GM21825 (cell line): ENCODE measurements at regions not wholly inside any gene's neighbourhood (a gene's known extent, or its start where the extent isn't known, plus 50 kb on each side); places are given as distances from the start of the nearest gene placed in this dataset.

Experiments
- ATAC-seq: cut with Tn5 transposase; IDR thresholded peaks from one replicate; pipeline ENCODE4 v1.9.1; 2021; ENCODE audit warnings: mild to moderate bottlenecking, moderate library complexity; ENCODE audit not compliant: unreplicated experiment

DNA sequence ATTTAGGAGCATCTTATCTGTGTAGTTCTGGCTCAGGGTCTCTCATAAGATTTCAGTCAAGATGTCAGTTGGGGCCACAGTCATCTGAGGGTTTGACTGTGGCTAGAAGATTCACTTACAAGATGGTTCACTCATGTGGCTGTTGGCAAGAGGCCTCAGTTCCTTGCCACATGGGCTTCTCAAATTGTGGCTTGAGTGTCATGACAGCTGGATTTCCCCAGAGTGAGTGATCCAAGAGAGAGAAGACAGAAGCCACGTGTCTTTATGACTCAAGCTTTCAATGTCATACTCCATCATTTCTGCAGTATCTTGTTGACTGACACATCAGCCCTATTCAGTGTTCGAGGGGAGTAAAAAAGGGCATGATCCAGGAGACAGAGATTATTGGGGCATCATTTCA is 131.3 kb upstream of the AP1S2 start:
- no peak for ATAC-seq

DNA sequence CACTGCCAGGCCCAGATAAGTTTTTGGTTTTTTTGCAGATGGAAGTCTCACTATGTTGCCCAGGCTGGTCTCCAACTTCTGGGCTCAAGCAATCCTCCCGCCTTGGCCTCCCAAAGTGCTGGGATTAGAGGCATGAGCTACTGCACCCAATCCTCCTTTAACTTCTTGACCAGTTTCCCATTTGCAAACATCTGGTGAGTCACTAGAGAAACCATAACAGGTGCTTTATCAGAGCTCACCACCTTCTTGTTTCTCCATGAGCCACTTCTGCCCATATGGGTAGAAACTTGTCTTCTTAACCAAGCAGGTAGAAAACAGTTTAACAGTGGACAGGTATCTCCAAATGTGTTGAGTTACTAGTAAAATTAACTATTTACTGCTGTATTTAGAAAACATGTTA is 128.4 kb upstream of the AP1S2 start:
- no peak for ATAC-seq

GRCh38 chrX:15977644-15978043 is 123.0 kb upstream of the AP1S2 start:
- ATAC-seq: no peak

DNA sequence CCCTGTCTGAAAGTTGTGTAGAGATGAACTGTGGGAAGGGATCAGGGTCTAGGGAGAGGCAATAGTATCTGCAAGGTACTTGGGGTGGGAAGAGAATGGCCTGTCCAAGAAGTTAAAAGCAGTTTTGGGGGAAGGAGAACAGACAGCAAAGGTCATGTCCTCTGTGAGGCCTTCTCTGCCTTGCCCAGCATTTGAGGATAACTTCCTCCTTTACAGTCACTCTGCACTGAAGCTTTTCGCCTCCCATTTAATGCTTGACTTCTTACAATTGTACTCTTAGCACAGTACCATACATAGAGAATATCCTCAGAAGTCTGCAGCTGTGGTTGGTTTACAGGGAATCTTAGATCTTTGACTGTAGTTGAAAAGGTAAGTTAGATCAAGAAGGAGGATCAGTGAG is 121.8 kb upstream of the AP1S2 start:
- ATAC-seq: no peak

DNA sequence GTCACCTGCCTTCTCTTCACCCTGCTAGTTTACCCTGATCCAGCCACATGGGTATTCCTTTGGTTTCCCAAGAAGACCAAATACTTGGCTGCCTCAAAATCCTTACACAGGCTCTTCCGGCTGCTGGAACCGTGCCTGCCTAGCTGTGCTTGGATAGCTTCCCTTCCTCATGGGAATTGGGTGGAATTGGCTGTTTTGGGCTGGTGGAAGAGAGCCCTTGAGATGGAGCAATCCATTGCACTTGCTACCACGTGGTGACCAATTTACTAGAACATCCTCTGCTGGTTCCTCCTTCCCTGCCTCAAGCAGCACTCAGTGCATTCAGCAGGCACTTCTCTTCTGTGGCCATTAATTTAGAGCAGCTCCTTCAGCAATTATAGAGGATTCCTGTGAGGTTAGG is 119.3 kb upstream of the AP1S2 start:
- ATAC-seq: no peak

DNA sequence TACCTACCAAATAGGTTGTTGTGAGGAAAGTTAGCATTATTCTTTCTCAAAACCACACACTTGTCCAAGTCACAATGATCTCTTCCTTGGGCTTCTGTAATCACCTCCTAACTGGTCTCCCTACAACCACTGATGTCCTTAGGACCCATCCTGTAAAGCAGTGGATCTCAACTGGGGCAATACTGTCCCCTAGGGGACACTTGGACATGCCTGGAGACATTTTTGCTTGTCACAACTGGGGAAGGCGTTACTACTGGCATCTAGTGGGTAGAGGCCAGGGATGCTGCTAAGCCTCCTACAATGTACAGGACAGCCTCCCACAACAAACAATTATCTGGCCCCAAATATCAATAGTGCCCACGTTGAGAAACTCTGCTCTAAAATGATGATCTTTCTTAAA is 118.7 kb upstream of the AP1S2 start:
- ATAC-seq: no peak

DNA sequence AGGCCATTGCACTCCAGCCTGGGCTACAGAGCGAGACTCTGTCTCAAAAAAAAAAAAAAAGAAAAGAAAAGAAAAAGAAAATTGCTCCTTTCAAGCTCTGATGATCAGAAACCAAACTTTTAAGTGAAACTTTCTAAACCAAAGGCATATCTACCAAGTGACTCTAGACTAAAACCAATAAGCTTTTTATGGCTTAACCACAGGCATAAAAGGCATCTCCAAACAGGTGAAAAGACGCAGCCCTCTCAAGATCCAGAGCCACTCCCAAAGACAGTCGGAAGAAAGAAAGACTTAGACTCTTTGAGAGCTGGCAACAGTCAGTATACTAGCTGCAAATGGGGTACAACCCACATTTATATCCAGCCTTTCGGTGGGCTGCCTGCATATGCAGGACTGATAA is 117.1 kb upstream of the AP1S2 start:
- no peak for ATAC-seq

DNA sequence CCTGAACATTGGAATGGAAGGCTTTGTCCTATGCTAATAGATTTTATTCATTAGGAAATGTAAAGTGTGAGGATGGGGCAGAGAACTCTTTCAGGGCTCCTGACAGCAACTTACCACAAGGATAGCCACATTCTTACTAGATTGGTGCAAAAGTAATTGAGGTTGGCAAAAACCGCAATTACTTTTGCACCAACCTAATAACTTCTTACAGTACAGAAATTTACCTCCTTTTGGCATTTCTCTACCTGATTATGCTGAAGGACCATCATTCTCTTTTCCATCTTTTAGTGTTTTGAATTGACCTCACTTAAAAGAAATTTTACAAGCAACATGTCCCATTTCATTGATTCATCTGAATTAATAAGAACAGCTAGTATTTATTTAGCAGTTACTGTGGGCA is 109.2 kb upstream of the AP1S2 start:
- no peak for ATAC-seq

DNA sequence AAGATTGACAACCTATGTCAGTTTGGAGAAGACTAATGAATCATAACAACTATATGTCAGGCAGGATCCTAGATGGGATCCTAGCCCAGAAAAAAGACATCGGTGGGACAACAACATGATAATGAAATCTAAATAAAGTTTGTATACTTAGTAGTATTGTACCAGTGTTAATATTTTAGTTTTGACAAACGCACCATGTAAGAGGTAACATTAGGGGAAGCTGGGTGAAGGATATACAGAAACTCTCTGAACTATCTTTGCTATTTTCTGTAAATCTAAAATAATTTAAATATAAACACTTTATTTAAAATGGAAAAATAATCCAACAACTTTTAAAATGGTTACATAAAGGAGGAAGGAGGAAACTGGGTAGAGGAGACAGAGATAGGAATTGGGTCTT is 105.6 kb upstream of the AP1S2 start:
- ATAC-seq: no peak

GRCh38 chrX:15956681-15957080 is 102.1 kb upstream of the AP1S2 start:
- no peak for ATAC-seq

- no peak for ATAC-seq
Measured at GRCh38 chrX:15953801-15954200, 99.2 kb upstream of the AP1S2 start.

GRCh38 chrX:15952212-15952611 is 97.6 kb upstream of the AP1S2 start:
- ATAC-seq: no peak

- ATAC-seq: no peak
Measured at GRCh38 chrX:15948318-15948660, 93.7 kb upstream of the AP1S2 start.

DNA sequence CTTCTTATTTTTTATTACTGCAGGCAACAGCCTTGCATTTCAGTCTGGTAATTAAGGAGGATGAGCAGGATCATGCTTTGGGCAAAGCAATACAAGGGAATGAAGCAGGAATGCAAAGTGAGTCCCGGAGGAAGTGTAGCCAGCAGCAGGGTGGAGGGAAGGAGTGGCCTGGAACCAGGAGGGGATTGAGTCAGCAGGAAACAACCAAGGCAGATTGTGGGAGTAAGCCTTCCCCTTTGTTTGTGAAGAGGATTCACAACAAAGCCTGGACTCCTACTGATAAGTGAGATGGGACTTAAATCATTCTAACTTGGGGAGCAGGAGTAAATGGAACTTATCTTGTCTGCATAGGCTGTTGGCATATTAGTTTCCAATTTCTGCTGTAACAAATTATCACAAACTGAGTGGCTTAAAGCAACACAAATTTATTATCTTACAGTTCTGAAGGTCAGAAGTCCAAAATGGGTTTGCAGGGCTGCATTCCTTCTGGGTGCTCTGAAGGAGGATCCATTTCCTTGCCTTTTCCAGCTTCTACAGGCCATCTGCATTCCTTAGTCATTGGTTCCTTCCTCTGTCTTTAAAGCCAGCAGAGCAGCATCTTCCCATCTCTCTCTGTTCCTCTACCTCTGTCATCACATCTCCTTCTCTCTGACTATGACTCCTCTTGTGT is 93.2 kb upstream of the AP1S2 start:
- ATAC-seq: no peak

GRCh38 chrX:15946783-15947580 is 92.4 kb upstream of the AP1S2 start:
- ATAC-seq: no peak

DNA sequence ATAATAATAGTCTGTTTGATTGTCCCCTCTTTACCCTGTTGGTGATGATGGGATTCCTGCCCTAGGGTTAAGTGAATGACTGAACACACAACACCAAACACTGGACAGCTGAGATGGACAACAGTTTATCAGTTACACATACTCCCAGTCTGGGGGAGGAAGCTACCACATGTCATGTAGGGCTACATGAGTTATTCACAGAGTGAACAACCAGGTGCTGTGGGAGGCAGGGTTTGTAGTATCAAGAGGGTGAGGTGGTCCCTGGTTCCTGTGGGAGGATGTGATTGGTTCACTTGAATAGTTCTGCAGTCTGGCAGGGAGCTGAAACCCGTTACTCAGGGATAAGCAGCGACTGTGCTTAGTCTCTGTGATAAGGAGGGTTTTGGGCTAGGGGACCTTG is 88.8 kb upstream of the AP1S2 start:
- no peak for ATAC-seq

- no peak for ATAC-seq
Measured at GRCh38 chrX:15942307-15942706, 87.7 kb upstream of the AP1S2 start.

- no peak for ATAC-seq
Measured at GRCh38 chrX:15939737-15940136, 85.1 kb upstream of the AP1S2 start.

DNA sequence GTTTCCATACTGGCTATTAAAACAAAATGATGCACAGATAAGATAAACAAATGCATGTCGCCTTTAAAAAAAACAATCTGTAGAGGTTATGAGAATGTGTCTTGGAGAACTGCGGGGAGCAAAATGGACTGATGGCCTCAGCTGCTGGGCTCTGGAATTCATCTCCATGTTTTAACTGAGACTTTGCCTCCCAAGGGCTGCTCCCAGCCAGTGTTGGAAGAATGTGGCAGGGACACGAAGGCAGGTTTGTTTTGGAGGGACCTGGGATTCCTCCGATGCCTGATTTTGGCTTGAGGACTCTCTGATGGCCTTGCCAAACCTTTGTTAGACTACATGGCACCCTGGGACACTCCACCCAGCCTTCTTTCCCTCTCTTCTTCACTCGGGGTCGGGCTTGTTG is 83.5 kb upstream of the AP1S2 start:
- no peak for ATAC-seq

DNA sequence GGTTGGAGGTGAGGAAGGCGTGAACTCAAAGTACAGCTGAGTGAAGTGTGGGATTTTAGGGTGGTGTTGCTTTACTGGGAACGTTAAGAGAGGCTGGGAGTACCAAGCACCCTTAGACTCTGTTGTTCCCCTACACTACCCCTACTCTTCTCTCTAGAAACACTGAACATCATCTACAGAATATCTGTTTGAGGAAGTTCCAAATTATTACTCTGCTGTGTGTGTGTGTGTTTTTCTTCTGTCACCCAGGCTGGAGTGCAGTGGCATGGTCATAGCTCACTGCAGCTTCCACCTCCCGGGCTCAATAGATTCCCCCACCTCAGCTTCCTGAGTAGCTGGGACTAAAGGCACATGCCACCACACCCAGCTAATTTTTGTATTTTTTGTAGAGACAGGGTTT is 76.7 kb upstream of the AP1S2 start:
- no peak for ATAC-seq

- ATAC-seq: no peak
Measured at GRCh38 chrX:15930585-15930984, 76.0 kb upstream of the AP1S2 start.

GRCh38 chrX:15929194-15929593 is 74.6 kb upstream of the AP1S2 start:
- no peak for ATAC-seq

- ATAC-seq: no peak
Measured at GRCh38 chrX:15926622-15927021, 72.0 kb upstream of the AP1S2 start.
